ENCODE measurements at regions not wholly inside any gene's neighbourhood (a gene's known extent, or its start where the extent isn't known, plus 50 kb on each side); places are given as distances from the start of the nearest gene placed in this dataset.

- Histone ChIP-seq H3K4me1 (no peaks in the 10 kb centered on the region), H3K4me3 (no peak overlapping the region), H3K9me3 (no peaks in the 10 kb centered on the region), H3K27me3 (no peaks in the 10 kb centered on the region), H3K36me3 (no peaks in the 10 kb centered on the region), H3K27ac (no peak overlapping the region)
- TF ChIP-seq POLR2A (IDR thresholded peaks at IDR 0.05) (no peak), CTCF (IDR thresholded peaks at IDR 0.05) (no peak)
- intact Hi-C loops (cut with DNase I; ENCODE audit: low total_unique reads), result no loop called here
- no peak for DNase-seq
Observed at GRCh38 chr3:152742368-152743347, 92.3 kb upstream of the P2RY1 start.

GRCh38 chr3:152745646-152746045 lies 89.3 kb upstream of the P2RY1 start:
- Histone ChIP-seq H3K4me1 (no peaks in the 10 kb centered on the region), H3K27ac (no peak overlapping the region), H3K27me3 (no peaks in the 10 kb centered on the region), H3K4me3 (no peak overlapping the region), H3K9me3 (peaks cover 0 to 3% of the 10 kb centered on the region in 2 donors), H3K36me3 (no peaks in the 10 kb centered on the region)
- no peak for TF ChIP-seq CTCF (IDR thresholded peaks at IDR 0.05)
- no peak for TF ChIP-seq POLR2A (IDR thresholded peaks at IDR 0.05)
- DNase-seq, result no peak
- intact Hi-C loops (cut with DNase I; ENCODE audit: low total_unique reads), result no loop called here

- H3K27ac ChIP-seq, result no peak overlapping the region
- H3K4me3 ChIP-seq, result no peak overlapping the region
- no peaks in the 10 kb centered on the region for H3K27me3 ChIP-seq
- intact Hi-C loops (cut with DNase I; ENCODE audit: low total_unique reads), result no loop called here
- TF ChIP-seq POLR2A (IDR thresholded peaks at IDR 0.05), result no peak
- no peak for TF ChIP-seq CTCF (IDR thresholded peaks at IDR 0.05)
- peaks cover 0 to 3% of the 10 kb centered on the region in 2 donors for H3K9me3 ChIP-seq
- no peaks in the 10 kb centered on the region for H3K4me1 ChIP-seq
- no peak for DNase-seq
- H3K36me3 ChIP-seq, result peaks cover 0 to 2% of the 10 kb centered on the region in 2 donors
Observed at GRCh38 chr3:152754303-152754702, 80.6 kb upstream of the P2RY1 start.

- Histone ChIP-seq H3K4me1 (no peaks in the 10 kb centered on the region), H3K36me3 (peaks cover 0 to 2% of the 10 kb centered on the region in 2 donors), H3K9me3 (no peaks in the 10 kb centered on the region), H3K27me3 (no peaks in the 10 kb centered on the region), H3K4me3 (no peak overlapping the region), H3K27ac (no peak overlapping the region)
- TF ChIP-seq CTCF (IDR thresholded peaks at IDR 0.05) (no peak), POLR2A (IDR thresholded peaks at IDR 0.05) (no peak)
- intact Hi-C loops (cut with DNase I; ENCODE audit: low total_unique reads), result no loop called here
- no peak for DNase-seq
Observed at GRCh38 chr3:152756807-152757206, 78.1 kb upstream of the P2RY1 start.

GRCh38 chr3:152760024-152760563 lies 74.8 kb upstream of the P2RY1 start:
- Histone ChIP-seq H3K27ac (no peak overlapping the region), H3K4me3 (no peak overlapping the region), H3K4me1 (no peaks in the 10 kb centered on the region), H3K9me3 (peaks cover 0 to 11% of the 10 kb centered on the region in 2 donors), H3K36me3 (peaks cover 2 to 3% of the 10 kb centered on the region in 2 donors), H3K27me3 (no peaks in the 10 kb centered on the region)
- DNase-seq, result no peak
- TF ChIP-seq POLR2A (IDR thresholded peaks at IDR 0.05) (no peak), CTCF (IDR thresholded peaks at IDR 0.05) (no peak)
- intact Hi-C loops (cut with DNase I; ENCODE audit: low total_unique reads), result no loop called here

Data from uterus (tissue), 3 donors.